CD4-positive, alpha-beta T cell (primary cell): ENCODE measurements at regions not wholly inside any gene's neighbourhood (a gene's known extent, or its start where the extent isn't known, plus 50 kb on each side); places are given as distances from the start of the nearest gene placed in this dataset.

Experiments
- ATAC-seq: fragments of 200-7000 bp; cut with Tn5 transposase; one replicate; pipeline ENCODE4 v1.10.0; 2022; ENCODE audit warnings: mild to moderate bottlenecking; ENCODE audit not compliant: poor library complexity
- CTCF ChIA-PET: fragments of 350-600 bp; sonication (Branson Sonifier 250); formaldehyde crosslinking; loops from one replicate; lab custom pipeline; 2021; ENCODE audit warnings: antibody characterized with exemption, inconsistent platforms; lab: Charles Lee
- POLR2A ChIA-PET: fragments of 350-600 bp; sonication (Branson Sonifier 250); formaldehyde crosslinking; loops from one replicate; lab custom pipeline; 2021; ENCODE audit warnings: antibody characterized with exemption, inconsistent platforms; lab: Charles Lee
- DNase-seq, 14 experiments: peaks; one replicate each; pipeline ENCODE4 v3.0.0-alpha.2; 2013 to 2020; ENCODE audit warnings: mixed read lengths in 2 of 14
- H3K27ac ChIP-seq, 2 donors: one replicate each; pipeline versions ENCODE4 v1.5.1 to v1.7.0; 2013; ENCODE audit warnings: low read length in 2 of 2, low read depth in 1 of 2, mild to moderate bottlenecking in 1 of 2
- H3K27me3 ChIP-seq, 2 experiments: 1 replicate in 1 of 2; 2 replicates in 1 of 2; pipeline versions ENCODE4 v1.6.1 to v1.7.0; 2013; ENCODE audit warnings: low read length in 2 of 2, control low read depth in 1 of 2, mild to moderate bottlenecking in 1 of 2, moderate library complexity in 1 of 2; ENCODE audit not compliant: insufficient read depth in 2 of 2, control insufficient read depth in 1 of 2
- H3K36me3 ChIP-seq: one replicate; pipeline ENCODE4 v1.6.1; 2013; ENCODE audit warnings: low read length, control low read depth; ENCODE audit not compliant: insufficient read depth
- H3K4me1 ChIP-seq: one replicate; pipeline ENCODE4 v1.6.1; 2013; ENCODE audit warnings: low read length, control low read depth; ENCODE audit not compliant: insufficient read depth
- H3K4me3 ChIP-seq: one replicate; pipeline ENCODE4 v1.5.1; 2013; ENCODE audit warnings: mild to moderate bottlenecking, low read length, moderate library complexity
- H3K9me3 ChIP-seq, 2 experiments: 1 replicate in 1 of 2; 2 replicates in 1 of 2; pipeline versions ENCODE4 v1.6.1 to v1.7.0; 2013; ENCODE audit warnings: low read length in 2 of 2, mild to moderate bottlenecking in 2 of 2, control low read depth in 1 of 2, moderate library complexity in 1 of 2; ENCODE audit not compliant: control insufficient read depth in 1 of 2, insufficient read depth in 1 of 2
- H3K27ac Mint-ChIP-seq: one replicate; pipeline ENCODE4 v1.8.0; 2020; ENCODE audit warnings: mixed read lengths
- H3K27me3 Mint-ChIP-seq: one replicate; pipeline ENCODE4 v1.8.0; 2021; ENCODE audit warnings: mixed read lengths
- H3K36me3 Mint-ChIP-seq: one replicate; pipeline ENCODE4 v1.8.0; 2021; ENCODE audit warnings: low read depth, mixed read lengths
- H3K4me1 Mint-ChIP-seq: one replicate; pipeline ENCODE4 v1.8.0; 2021; ENCODE audit warnings: low read depth, mixed read lengths
- H3K4me3 Mint-ChIP-seq: one replicate; pipeline ENCODE4 v1.8.0; 2020; ENCODE audit warnings: mild to moderate bottlenecking, mixed read lengths
- H3K9me3 Mint-ChIP-seq: one replicate; pipeline ENCODE4 v1.8.0; 2020; ENCODE audit warnings: mixed read lengths
- CTCF ChIP-seq: fragments of 200-600 bp; IDR thresholded peaks from one replicate; pipeline ENCODE4 v1.8.0; 2022; ENCODE audit warnings: antibody characterized with exemption, mild to moderate bottlenecking
- intact Hi-C, 2 experiments: fragments of 100-400 bp; cut with DNase I in 1 of 2; cut with micrococcal nuclease in 1 of 2; formaldehyde crosslinking; loops; one replicate each; pipeline versions ENCODE4 v1.15.1 to v1.9.0; 2023 to 2025; cut with DNase I, micrococcal nuclease

GRCh38 chr5:176162198-176162597, 76.0 kb upstream of the SIMC1 start:
- no peak overlapping the region for H3K27ac Mint-ChIP-seq
- ATAC-seq (no peak), DNase-seq (no peak)
- Histone ChIP-seq H3K4me3 (no peak overlapping the region), H3K36me3 (no peaks in the 10 kb centered on the region), H3K9me3 (no peaks in the 10 kb centered on the region), H3K27ac (no peak overlapping the region), H3K27me3 (peaks cover 6 to 21% of the 10 kb centered on the region in 2 experiments), H3K4me1 (no peaks in the 10 kb centered on the region)
- ChIA-PET POLR2A (no interaction called here), CTCF (no interaction called here)
- no peak for TF ChIP-seq CTCF
- H3K9me3 Mint-ChIP-seq: no peaks in the 10 kb centered on the region
- H3K36me3 Mint-ChIP-seq: no peaks in the 10 kb centered on the region
- intact Hi-C loops: no loop called here
- no peak overlapping the region for H3K4me3 Mint-ChIP-seq
- peaks cover 85% of the 10 kb centered on the region for H3K27me3 Mint-ChIP-seq
- no peaks in the 10 kb centered on the region for H3K4me1 Mint-ChIP-seq

DNA sequence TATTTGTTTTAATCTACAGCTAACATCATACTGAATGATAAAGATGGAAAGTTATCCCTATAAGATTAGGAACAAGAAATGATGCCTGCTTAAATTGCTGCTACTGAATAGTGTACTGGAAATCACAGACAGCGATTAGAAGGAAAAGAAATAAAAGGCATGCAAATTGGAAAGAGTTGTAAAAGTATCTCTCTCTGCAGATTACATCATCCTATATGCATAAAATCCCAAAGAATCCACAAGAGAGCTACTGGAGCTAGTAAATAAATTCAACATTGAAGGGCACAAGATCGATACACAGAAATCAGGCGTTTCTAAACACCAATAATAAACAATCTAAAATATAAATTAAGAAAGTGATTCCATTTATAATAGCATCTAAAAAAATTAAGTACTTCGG, 75.3 kb upstream of the SIMC1 start:
- Histone ChIP-seq H3K4me1 (no peaks in the 10 kb centered on the region), H3K36me3 (no peaks in the 10 kb centered on the region), H3K27ac (no peak overlapping the region), H3K4me3 (no peak overlapping the region), H3K9me3 (no peaks in the 10 kb centered on the region), H3K27me3 (peaks cover 6 to 17% of the 10 kb centered on the region in 2 experiments)
- ChIA-PET CTCF (no interaction called here), POLR2A (no interaction called here)
- Mint-ChIP-seq H3K27me3 (peaks cover 83% of the 10 kb centered on the region), H3K27ac (no peak overlapping the region), H3K36me3 (no peaks in the 10 kb centered on the region), H3K4me3 (no peak overlapping the region), H3K9me3 (no peaks in the 10 kb centered on the region), H3K4me1 (no peaks in the 10 kb centered on the region)
- intact Hi-C loops: no loop called here
- ATAC-seq (no peak), DNase-seq (no peak)
- no peak for TF ChIP-seq CTCF

- no peak for ATAC-seq
- POLR2A ChIA-PET: no interaction called here
- peaks cover 55% of the 10 kb centered on the region for H3K27me3 Mint-ChIP-seq
- Histone ChIP-seq H3K27ac (no peak overlapping the region), H3K36me3 (no peaks in the 10 kb centered on the region), H3K27me3 (peaks cover 4 to 10% of the 10 kb centered on the region in 2 experiments), H3K4me3 (no peak overlapping the region), H3K9me3 (no peaks in the 10 kb centered on the region), H3K4me1 (no peaks in the 10 kb centered on the region)
- no peak for DNase-seq
- CTCF ChIA-PET: no interaction called here
- intact Hi-C loops: no loop called here
- no peak overlapping the region for H3K27ac Mint-ChIP-seq
- TF ChIP-seq CTCF: no peak
- no peaks in the 10 kb centered on the region for H3K36me3 Mint-ChIP-seq
- H3K4me3 Mint-ChIP-seq: no peak overlapping the region
- H3K9me3 Mint-ChIP-seq: no peaks in the 10 kb centered on the region
- H3K4me1 Mint-ChIP-seq: no peaks in the 10 kb centered on the region
These were observed 71.8 kb upstream of the SIMC1 start for GRCh38 chr5:176166427-176166826.
